HepG2 (cell line): ENCODE measurements at regions not wholly inside any gene's neighbourhood (a gene's known extent, or its start where the extent isn't known, plus 50 kb on each side); places are given as distances from the start of the nearest gene placed in this dataset.

Experiments
- ATAC-seq: fragments of 200-7000 bp; cut with Tn5 transposase; 3 replicates; pipeline ENCODE4 v1.9.1; 2020; ENCODE audit warnings: mild to moderate bottlenecking, moderate library complexity
- BruUV-seq: library from RNA; stranded (reverse); fragments of 400-500 nt; replicated peaks from 2 replicates; lab custom pipeline; 2021; lab: Mats Ljungman, UMichigan
- CTCF ChIA-PET: fragments of 300-600 bp; formaldehyde crosslinking; extraction: SDS; loops from one replicate; lab custom pipeline; 2021; ENCODE audit warnings: low total read pairs, inconsistent platforms, low intra/inter-chr PET ratio; lab: Yijun Ruan, JAX
- POLR2A ChIA-PET: fragments of 350-600 bp; sonication (Branson Sonifier 250); formaldehyde crosslinking; loops from one replicate; lab custom pipeline; 2020; ENCODE audit warnings: antibody characterized with exemption, inconsistent platforms; lab: Yijun Ruan, JAX
- DNase-seq: peaks from one replicate; pipeline ENCODE4 v3.0.0-alpha.2; 2015; ENCODE audit warnings: low spot score
- FAIRE-seq: peaks from 3 replicates; lab custom pipeline; 2011; peaks lifted over from hg19 to GRCh38; lab: Jason Lieb, UNC
- H2AFZ ChIP-seq: one replicate; pipeline ENCODE4 v1.6.1; 2011; ENCODE audit warnings: low read length, inconsistent platforms
- H3K27ac ChIP-seq: fragments of 300-600 bp; 3 replicates; pipeline ENCODE4 v1.8.0; 2011; ENCODE audit warnings: mixed run types, mild to moderate bottlenecking, mixed read lengths, low read length, inconsistent platforms; ENCODE audit not compliant: insufficient read depth; ENCODE audit errors: extremely low read length
- H3K27me3 ChIP-seq, 2 experiments: fragments of 200-600 bp in 1 of 2; 2 replicates in 1 of 2; 3 replicates in 1 of 2; pipeline versions ENCODE4 v1.6.0 to v1.8.0; 2011; ENCODE audit warnings: low read length in 2 of 2, mild to moderate bottlenecking in 2 of 2, moderate library complexity in 2 of 2, inconsistent platforms in 1 of 2; ENCODE audit not compliant: insufficient read depth in 2 of 2, control insufficient read depth in 1 of 2
- H3K36me3 ChIP-seq, 2 experiments: fragments of 200-600 bp in 1 of 2; replicated peaks in 1 of 2; 2 replicates in 1 of 2; 3 replicates in 1 of 2; pipeline versions ENCODE4 v1.5.1 to v1.8.0; 2011; ENCODE audit warnings: low read length in 2 of 2, inconsistent platforms in 1 of 2; ENCODE audit not compliant: insufficient read depth in 2 of 2, control insufficient read depth in 1 of 2
- H3K4me1 ChIP-seq: 2 replicates; pipeline ENCODE4 v1.5.1; 2012; ENCODE audit warnings: low read length, inconsistent platforms; ENCODE audit not compliant: insufficient read depth
- H3K4me2 ChIP-seq: 2 replicates; pipeline ENCODE4 v1.6.0; 2011; ENCODE audit warnings: low read depth, low read length, inconsistent platforms
- H3K4me3 ChIP-seq, 3 experiments: fragments of 200-600 bp in 1 of 3; sonication (generic), shearing (Covaris generic) in 1 of 3; replicated peaks in 1 of 3; 2 replicates each; pipeline ENCODE4 v1.5.1; 2011 to 2016; ENCODE audit warnings: low read length in 3 of 3, inconsistent platforms in 2 of 3, low read depth in 2 of 3, mild to moderate bottlenecking in 2 of 3, control low read depth in 1 of 3, mixed read lengths in 1 of 3; ENCODE audit not compliant: insufficient read depth in 1 of 3
- H3K79me2 ChIP-seq: one replicate; pipeline ENCODE4 v1.6.1; 2011; ENCODE audit warnings: low read length, inconsistent platforms; ENCODE audit not compliant: insufficient read depth
- H3K9ac ChIP-seq: 2 replicates; pipeline ENCODE4 v1.6.0; 2011; ENCODE audit warnings: mild to moderate bottlenecking, low read depth, low read length, inconsistent platforms; ENCODE audit not compliant: insufficient read depth
- H3K9me3 ChIP-seq: 2 replicates; pipeline ENCODE4 v1.5.1; 2012; ENCODE audit warnings: mild to moderate bottlenecking, low read length
- H4K20me1 ChIP-seq: 2 replicates; pipeline ENCODE4 v1.6.0; 2011; ENCODE audit warnings: inconsistent platforms, mild to moderate bottlenecking, low read length, moderate library complexity; ENCODE audit not compliant: insufficient read depth
- AHDC1 ChIP-seq: sonication (generic); formaldehyde crosslinking; IDR thresholded peaks from 2 replicates; pipeline ENCODE4 v1.5.1; 2020; ENCODE audit warnings: mild to moderate bottlenecking, missing genetic modification reagents, borderline replicate concordance
- DZIP1 ChIP-seq: sonication (generic); formaldehyde crosslinking; IDR thresholded peaks from 2 replicates; pipeline ENCODE4 v1.5.0; 2020; ENCODE audit warnings: mild to moderate bottlenecking, missing genetic modification reagents
- PCBP2 ChIP-seq: fragments of 200-400 bp; formaldehyde crosslinking; optimal IDR thresholded peaks from 2 replicates; pipeline ENCODE3; 2018; ENCODE audit warnings: low read length, low read depth; ENCODE audit not compliant: poor library complexity, severe bottlenecking
- POLR2A ChIP-seq, 2 experiments: IDR thresholded peaks; 2 replicates each; pipeline ENCODE4 v1.6.1; 2011; ENCODE audit warnings: low read depth in 2 of 2, low read length in 2 of 2, mild to moderate bottlenecking in 1 of 2, moderate library complexity in 1 of 2; ENCODE audit not compliant: insufficient read depth in 1 of 2
- SMC3 ChIP-seq: IDR thresholded peaks from 2 replicates; pipeline ENCODE4 v1.6.1; 2011; ENCODE audit warnings: low read length, improper control_type of control experiment
- TAF15 ChIP-seq: fragments of 200-400 bp; formaldehyde crosslinking; IDR thresholded peaks from one replicate; pipeline ENCODE4 v1.6.1; 2018; ENCODE audit warnings: mild to moderate bottlenecking, low read depth, low read length; ENCODE audit not compliant: poor library complexity, severe bottlenecking
- TRAFD1 ChIP-seq: sonication (generic); formaldehyde crosslinking; IDR thresholded peaks from 2 replicates; pipeline ENCODE4 v1.5.1; 2020; ENCODE audit warnings: missing genetic modification reagents, mild to moderate bottlenecking, borderline replicate concordance
- ZBTB21 ChIP-seq: sonication (generic); formaldehyde crosslinking; IDR thresholded peaks from 2 replicates; pipeline ENCODE4 v1.4.0; 2020; ENCODE audit warnings: missing genetic modification reagents
- ZNF383 ChIP-seq: sonication (generic); formaldehyde crosslinking; IDR thresholded peaks from 2 replicates; pipeline ENCODE4 v1.4.0; 2020; ENCODE audit warnings: missing genetic modification reagents, mild to moderate bottlenecking, borderline replicate concordance
- ZNF615 ChIP-seq: sonication (generic); formaldehyde crosslinking; IDR thresholded peaks from 2 replicates; pipeline ENCODE4 v1.5.0; 2020; ENCODE audit warnings: mild to moderate bottlenecking, missing genetic modification reagents, borderline replicate concordance
- ZNF660 ChIP-seq: sonication (generic); formaldehyde crosslinking; IDR thresholded peaks from 2 replicates; pipeline ENCODE4 v1.5.1; 2020; ENCODE audit warnings: mild to moderate bottlenecking, low read depth, missing genetic modification reagents, borderline replicate concordance
- ZNF691 ChIP-seq: sonication (generic); formaldehyde crosslinking; IDR thresholded peaks from 2 replicates; pipeline ENCODE4 v1.4.0; 2020; ENCODE audit warnings: missing genetic modification reagents, low read depth, mild to moderate bottlenecking, borderline replicate concordance
- WGBS: methylation state at CpG from one replicate; pipeline ENCODE4 v1.1.6; 2017; ENCODE audit warnings: low lambda C conversion rate; 5-methylcytosine and 5-hydroxymethylcytosine counted together
- in situ Hi-C: cut with HindIII; loops from 2 replicates; pipeline ENCODE4 v1.10.0; 2017; ENCODE audit warnings: low pct_unique_long_range_greater_than_20kb; ENCODE audit not compliant: extremely low pct_ligation_motif_present
- intact Hi-C: fragments of 100-400 bp; cut with micrococcal nuclease; formaldehyde crosslinking; loops from one replicate; pipeline ENCODE4 v1.10.0; 2022; ENCODE audit not compliant: unreplicated experiment

GRCh38 chr17:51353296-51353695 lies 93.0 kb downstream of the UTP18 start (continued):
- TF ChIP-seq ZNF660 (CRISPR knock-in tag) (no peak), SMC3 (no peak)
- TF ChIP-seq, all 625 proteins: peak for 0

- 13% methylated on average over 2 of the region's 2 CpGs for WGBS
- no peak overlapping the region for H3K4me2 ChIP-seq
- H3K9ac ChIP-seq, result no peak overlapping the region
- in situ Hi-C loops, result no loop called here
- peaks cover 0 to 18% of the 10 kb centered on the region in 2 experiments; a peak in 1 of 5 replicates for H3K27me3 ChIP-seq
- no peak for FAIRE-seq
- no peaks in the 10 kb centered on the region for H3K36me3 ChIP-seq
- H3K4me3 ChIP-seq, result no peak overlapping the region
- POLR2A ChIA-PET, result no interaction called here
- intact Hi-C loops, result no loop called here
- no peaks in the 10 kb centered on the region for H4K20me1 ChIP-seq
- 0 out of 2 replicates have a peak, but pooled peaks cover 4% of the 10 kb centered on the region for H3K4me1 ChIP-seq
- CTCF ChIA-PET, result no interaction called here
- no peak overlapping the region for H2AFZ ChIP-seq
- H3K27ac ChIP-seq, result no peak overlapping the region
- ATAC-seq, result peak; percentile 58
- DNase-seq, result no peak
- no peaks in the 10 kb centered on the region for H3K79me2 ChIP-seq
- no TSS peak for BruUV-seq
- H3K9me3 ChIP-seq, result no peaks in the 10 kb centered on the region
- TF ChIP-seq AHDC1, result no peak
- no peak for TF ChIP-seq ZNF691 (CRISPR knock-in tag)
- TF ChIP-seq ZNF615 (CRISPR knock-in tag), result no peak
- no peak for TF ChIP-seq TRAFD1 (CRISPR knock-in tag)
- TF ChIP-seq POLR2A (IDR thresholded peaks at IDR 0.05; ENCODE audit: insufficient read depth in 1 of 2, low read depth in 2 of 2, low read length in 2 of 2), result no peak
- TF ChIP-seq ZNF383 (CRISPR knock-in tag), result no peak
- TF ChIP-seq PCBP2, result no peak
- TF ChIP-seq TAF15, result no peak
- TF ChIP-seq ZBTB21, result no peak
- no peak for TF ChIP-seq DZIP1 (CRISPR knock-in tag)
Measured at GRCh38 chr17:51354936-51355335, 94.6 kb downstream of the UTP18 start.
